GM18502 (cell line): ENCODE measurements at regions not wholly inside any gene's neighbourhood (a gene's known extent, or its start where the extent isn't known, plus 50 kb on each side); places are given as distances from the start of the nearest gene placed in this dataset.

Experiments
- ATAC-seq: cut with Tn5 transposase; IDR thresholded peaks from one replicate; pipeline ENCODE4 v1.9.1; 2021; ENCODE audit warnings: mild to moderate bottlenecking; ENCODE audit not compliant: unreplicated experiment, poor library complexity

- no peak for ATAC-seq
Observed at GRCh38 chr6:166017032-166017635, 150.5 kb downstream of the TBXT start.

GRCh38 chr6:166014966-166015365 lies 152.7 kb downstream of the TBXT start:
- ATAC-seq = no peak

GRCh38 chr6:166010136-166010960 lies 157.3 kb downstream of the TBXT start:
- no peak for ATAC-seq

GRCh38 chr6:166009385-166010031 lies 158.1 kb downstream of the TBXT start:
- ATAC-seq = no peak

- no peak for ATAC-seq
Observed at GRCh38 chr6:166008441-166009369, 158.9 kb downstream of the TBXT start.

GRCh38 chr6:166007349-166008263 lies 160.0 kb downstream of the TBXT start:
- no peak for ATAC-seq

- no peak for ATAC-seq
Observed at GRCh38 chr6:166006900-166007301, 160.8 kb downstream of the TBXT start.

- no peak for ATAC-seq
Observed at GRCh38 chr6:166005944-166006899, 161.4 kb downstream of the TBXT start.

- no peak for ATAC-seq
Observed at GRCh38 chr6:166005401-166005943, 162.2 kb downstream of the TBXT start.

- no peak for ATAC-seq
Observed at GRCh38 chr6:166004876-166005275, 162.8 kb downstream of the TBXT start.

- ATAC-seq = no peak
Observed at GRCh38 chr6:166004471-166004870, 163.2 kb downstream of the TBXT start.

- ATAC-seq = no peak
Observed at GRCh38 chr6:166003569-166003968, 164.1 kb downstream of the TBXT start.

- ATAC-seq = no peak
Observed at GRCh38 chr6:166001359-166001758, 166.3 kb downstream of the TBXT start.

- ATAC-seq = no peak
Observed at GRCh38 chr6:165999279-165999678, 168.4 kb downstream of the TBXT start.

- ATAC-seq = no peak
Observed at GRCh38 chr6:165998072-165998471, 169.6 kb downstream of the TBXT start.

- no peak for ATAC-seq
Observed at GRCh38 chr6:165991341-165991740, 176.3 kb downstream of the TBXT start.

- ATAC-seq = no peak
Observed at GRCh38 chr6:165990216-165990615, 177.4 kb downstream of the TBXT start.
